K562 (cell line): ENCODE measurements at regions not wholly inside any gene's neighbourhood (a gene's known extent, or its start where the extent isn't known, plus 50 kb on each side); places are given as distances from the start of the nearest gene placed in this dataset.

Experiments
- ATAC-seq: fragments of 200-7000 bp; cut with Tn5 transposase; 3 replicates; pipeline ENCODE4 v1.9.1; 2020; ENCODE audit warnings: moderate library complexity
- BruUV-seq: library from RNA; stranded (reverse); fragments of 400-500 nt; replicated peaks from 2 replicates; lab custom pipeline; 2021; lab: Mats Ljungman, UMichigan
- CTCF ChIA-PET: fragments of 300-600 bp; formaldehyde crosslinking; extraction: SDS; loops from one replicate; lab custom pipeline; 2021; ENCODE audit warnings: low intra/inter-chr PET ratio; lab: Yijun Ruan, JAX
- POLR2A ChIA-PET: fragments of 300-600, 350-650 bp; sonication (Branson Sonifier 250); formaldehyde crosslinking; extraction: SDS; loops from one replicate; lab custom pipeline; 2021; ENCODE audit warnings: antibody characterized with exemption, inconsistent platforms; lab: Yijun Ruan, JAX
- DNase-seq, 4 experiments: peaks; one replicate each; pipeline versions ENCODE4 v3.0.0 to v3.0.0-alpha.2; 2011 to 2018; ENCODE audit warnings: low spot score in 3 of 4, mixed read lengths in 3 of 4; ENCODE audit errors: extremely low read depth in 1 of 4
- FAIRE-seq: peaks from 2 replicates; lab custom pipeline; 2011; peaks lifted over from hg19 to GRCh38; lab: Jason Lieb, UNC
- H2AFZ ChIP-seq: 2 replicates; pipeline ENCODE4 v1.6.0; 2011; ENCODE audit warnings: low read depth, low read length, control low read depth, inconsistent platforms
- H3K27ac ChIP-seq: fragments of 200-600 bp; 3 replicates; pipeline ENCODE4 v1.8.0; 2011; ENCODE audit warnings: low read depth, mild to moderate bottlenecking, control low read depth, inconsistent platforms, low read length, moderate library complexity, mixed read lengths; ENCODE audit errors: extremely low read depth
- H3K27me3 ChIP-seq, 2 experiments: fragments of 300-600 bp in 1 of 2; 2 replicates in 1 of 2; 3 replicates in 1 of 2; pipeline versions ENCODE4 v1.6.0 to v1.8.0; 2011; ENCODE audit warnings: inconsistent platforms in 2 of 2, low read length in 2 of 2, mild to moderate bottlenecking in 1 of 2, mixed read lengths in 1 of 2, moderate library complexity in 1 of 2; ENCODE audit not compliant: control insufficient read depth in 2 of 2, insufficient read depth in 2 of 2
- H3K36me3 ChIP-seq: fragments of 300-600 bp; 3 replicates; pipeline ENCODE4 v1.8.0; 2011; ENCODE audit warnings: mild to moderate bottlenecking, low read length, inconsistent platforms; ENCODE audit not compliant: control insufficient read depth, insufficient read depth
- H3K4me1 ChIP-seq, 2 experiments: fragments of 200-600 bp in 1 of 2; replicated peaks in 1 of 2; 2 replicates in 1 of 2; 3 replicates in 1 of 2; pipeline versions ENCODE4 v1.5.1 to v1.8.0; 2011; ENCODE audit warnings: inconsistent platforms in 2 of 2, low read length in 2 of 2, mild to moderate bottlenecking in 1 of 2, mixed read lengths in 1 of 2, moderate library complexity in 1 of 2; ENCODE audit not compliant: control insufficient read depth in 2 of 2, insufficient read depth in 2 of 2
- H3K4me2 ChIP-seq: 2 replicates; pipeline ENCODE4 v1.6.1; 2011; ENCODE audit warnings: low read length, control low read depth, inconsistent platforms, mixed read lengths; ENCODE audit not compliant: insufficient read depth
- H3K4me3 ChIP-seq: fragments of 200-600 bp; sonication (generic), shearing (Covaris generic); 2 replicates; pipeline ENCODE4 v1.5.1; 2016; ENCODE audit warnings: control low read depth, inconsistent platforms
- H3K79me2 ChIP-seq: fragments of 200-600 bp; 3 replicates; pipeline ENCODE4 v1.8.0; 2011; ENCODE audit warnings: low read length, inconsistent platforms; ENCODE audit not compliant: control insufficient read depth, insufficient read depth
- H3K9ac ChIP-seq, 2 experiments: 2 replicates each; pipeline versions ENCODE4 v1.6.0 to v1.6.1; 2011; ENCODE audit warnings: low read depth in 2 of 2, low read length in 2 of 2, control low read depth in 1 of 2, inconsistent platforms in 1 of 2, mild to moderate bottlenecking in 1 of 2, mixed read lengths in 1 of 2; ENCODE audit not compliant: insufficient read depth in 1 of 2
- H3K9me1 ChIP-seq: one replicate; pipeline ENCODE4 v1.6.0; 2011; ENCODE audit warnings: inconsistent platforms, mild to moderate bottlenecking, low read length, moderate library complexity; ENCODE audit not compliant: control insufficient read depth, insufficient read depth
- H3K9me3 ChIP-seq: replicated peaks from 2 replicates; pipeline ENCODE4 v1.5.1; 2011; ENCODE audit warnings: low read depth, low read length, inconsistent platforms; ENCODE audit not compliant: control insufficient read depth, insufficient read depth
- H4K20me1 ChIP-seq: replicated peaks from 2 replicates; pipeline ENCODE4 v1.6.1; 2011; ENCODE audit warnings: low read length, inconsistent platforms, mixed read lengths; ENCODE audit not compliant: control insufficient read depth, insufficient read depth
- BCOR ChIP-seq: fragments of 450-650 bp; IDR thresholded peaks from 2 replicates; pipeline ENCODE4 v1.6.1; 2016
- BHLHE40 ChIP-seq: IDR thresholded peaks from 2 replicates; pipeline ENCODE4 v1.6.1; 2011; ENCODE audit warnings: low read length, improper control_type of control experiment
- CAMTA2 ChIP-seq: fragments of 250-450 bp; sonication (Bioruptor Pico); conservative IDR thresholded peaks from 2 replicates; pipeline ENCODE4 v1.5.1; 2022
- CBFB ChIP-seq: sonication (generic); formaldehyde crosslinking; IDR thresholded peaks from 2 replicates; pipeline ENCODE4 v1.4.0; 2020; ENCODE audit warnings: mild to moderate bottlenecking, missing genetic modification reagents
- CBX2 ChIP-seq: fragments of 200-600 bp; sonication (generic); IDR thresholded peaks from one replicate; pipeline ENCODE4 v1.6.1; 2012; ENCODE audit warnings: mild to moderate bottlenecking, low read length, inconsistent platforms; ENCODE audit not compliant: insufficient read depth, poor library complexity, severe bottlenecking
- CGGBP1 ChIP-seq: fragments of 250-450 bp; sonication (Bioruptor Pico); IDR thresholded peaks from 2 replicates; pipeline ENCODE4 v1.9.0; 2021; ENCODE audit warnings: mild to moderate bottlenecking
- HDAC1 ChIP-seq, 2 experiments: fragments of 450-650 bp; IDR thresholded peaks; 2 replicates each; pipeline ENCODE4 v1.6.1; 2016 to 2017; ENCODE audit warnings: inconsistent platforms in 1 of 2, mild to moderate bottlenecking in 1 of 2, moderate library complexity in 1 of 2
- HLTF ChIP-seq: fragments of 450-650 bp; IDR thresholded peaks from 2 replicates; pipeline ENCODE4 v1.6.1; 2016
- MBD1 ChIP-seq: fragments of 250-450 bp; sonication (Bioruptor Pico); IDR thresholded peaks from 2 replicates; pipeline ENCODE4 v1.8.0; 2022; ENCODE audit warnings: inconsistent platforms
- MTA3 ChIP-seq: fragments of 450-650 bp; formaldehyde crosslinking; IDR thresholded peaks from 2 replicates; pipeline ENCODE4 v1.6.1; 2017; ENCODE audit warnings: mild to moderate bottlenecking, borderline replicate concordance
- NELFE ChIP-seq: IDR thresholded peaks from 2 replicates; pipeline ENCODE4 v1.6.1; 2011; ENCODE audit warnings: mild to moderate bottlenecking; ENCODE audit not compliant: insufficient read depth, insufficient read length
- POLR3G ChIP-seq: IDR thresholded peaks from 2 replicates; pipeline ENCODE4 v1.6.1; 2011; ENCODE audit not compliant: insufficient read length, insufficient replicate concordance; ENCODE audit errors: extremely low read depth
- POU5F1 ChIP-seq: fragments of 150-350 bp; IDR thresholded peaks from 2 replicates; pipeline ENCODE4 v1.6.1; 2014; ENCODE audit warnings: borderline replicate concordance, low read length, low read depth, mild to moderate bottlenecking; ENCODE audit not compliant: partially characterized antibody
- ZC3H11A ChIP-seq: IDR thresholded peaks from 2 replicates; pipeline ENCODE4 v1.6.1; 2012; ENCODE audit warnings: low read depth, low read length, improper control_type of control experiment
- ZNF395 ChIP-seq: fragments of 200-800 bp; sonication (Bioruptor generic); IDR thresholded peaks from 2 replicates; pipeline ENCODE4 v1.6.1; 2017; ENCODE audit warnings: missing genetic modification characterization, missing compliant biosample characterization
- WGBS: fragments of 100-300 bp; shearing (Covaris generic); methylation state at CpG from one replicate; pipeline ENCODE4 v1.1.6; 2016; ENCODE audit warnings: low coverage, mixed read lengths; ENCODE audit not compliant: insufficient coverage; ENCODE audit errors: missing lambda C conversion rate; 5-methylcytosine and 5-hydroxymethylcytosine counted together
- in situ Hi-C: fragments of 300-500 bp; cut with MboI; formaldehyde crosslinking; loops from 4 replicates; pipeline ENCODE4 v1.15.0; 2018; ENCODE audit warnings: inconsistent platforms, mixed read lengths
- intact Hi-C: fragments of 100-400 bp; cut with micrococcal nuclease; formaldehyde crosslinking; loops from 2 replicates; pipeline ENCODE4 v1.14.2; 2022

GRCh38 chr1:14112613-14113012, 412.6 kb downstream of the PRDM2 start:
- Histone ChIP-seq H3K27ac (no peak overlapping the region), H4K20me1 (no peaks in the 10 kb centered on the region; the same call in 1 of the 2 replicates), H3K9me3 (no peaks in the 10 kb centered on the region), H3K4me2 (no peak overlapping the region), H3K9me1 (no peaks in the 10 kb centered on the region), H3K27me3 (no peaks in the 10 kb centered on the region), H3K9ac (no peak overlapping the region), H3K79me2 (no peaks in the 10 kb centered on the region), H3K4me3 (no peak overlapping the region), H3K36me3 (no peaks in the 10 kb centered on the region), H3K4me1 (no peaks in the 10 kb centered on the region), H2AFZ (no peak overlapping the region)
- intact Hi-C loops = loop anchor here (5.0 to 10.0 kb wide), 2 partner anchors 622 to 935 kb away; no protein-coding TSS in a partner anchor
- no peak for DNase-seq
- no peak for FAIRE-seq
- CTCF ChIA-PET = interaction anchor here (2.0 kb wide), 1 partner anchor 934 kb away, joined by 11 read pairs; no protein-coding TSS in a partner anchor
- ATAC-seq = no peak
- POLR2A ChIA-PET = no interaction called here
- no TSS peak for BruUV-seq
- TF ChIP-seq CGGBP1 (CRISPR knock-in tag) (no peak), POLR3G (no peak), MBD1 (CRISPR knock-in tag) (no peak), HDAC1 (IDR thresholded peaks at IDR 0.05) (no peak), ZC3H11A (no peak), POU5F1 (no peak), BCOR (no peak), ZNF395 (no peak), CBX2 (no peak), CBFB (CRISPR knock-in tag) (no peak), MTA3 (no peak), BHLHE40 (no peak), HLTF (no peak), CAMTA2 (CRISPR knock-in tag) (no peak), NELFE (no peak)
- 0% methylated on average over 1 of the region's 1 CpG for WGBS
- in situ Hi-C loops = loop anchor here (10.0 to 25.0 kb wide), 2 partner anchors 750 to 932 kb away; no protein-coding TSS in a partner anchor
